ENCODE measurements at regions not wholly inside any gene's neighbourhood (a gene's known extent, or its start where the extent isn't known, plus 50 kb on each side); places are given as distances from the start of the nearest gene placed in this dataset.

GRCh38 chr16:6032438-6032837 lies 934.8 kb upstream of the EEF2KMT start:
- no peak overlapping the region for H2AFZ ChIP-seq (ENCODE audit: low read depth, low read length)
- intact Hi-C loops (cut with micrococcal nuclease), result no loop called here
- H3K9me3 ChIP-seq (replicated peaks; ENCODE audit: control insufficient read depth, insufficient read depth, low read length), result peaks cover 5% of the 10 kb centered on the region
- H3K27me3 ChIP-seq (ENCODE audit: control insufficient read depth in 2 of 2, insufficient read depth in 2 of 2, low read length in 2 of 2), result no peaks in the 10 kb centered on the region
- ChIA-PET POLR2A (no interaction called here), CTCF (no interaction called here)
- no peaks in the 10 kb centered on the region for H3K79me2 ChIP-seq (ENCODE audit: control insufficient read depth, insufficient read depth, low read length)
- TF ChIP-seq CTCF (IDR thresholded peaks at IDR 0.05; ENCODE audit: extremely low read depth in 1 of 2, insufficient read depth in 1 of 2, low read depth in 1 of 2, low read length in 2 of 2) (no peak), GATA2 (IDR thresholded peaks at IDR 0.05; ENCODE audit: insufficient read depth, insufficient read length, low read depth, low read length) (no peak), MAX (IDR thresholded peaks at IDR 0.05; ENCODE audit: insufficient read depth, insufficient read length) (no peak), FOS (IDR thresholded peaks at IDR 0.05; ENCODE audit: borderline replicate concordance, insufficient read depth, low read length) (no peak), POLR2AphosphoS5 (IDR thresholded peaks at IDR 0.05; ENCODE audit: insufficient read depth, low read depth, low read length) (no peak), EZH2 (IDR thresholded peaks at IDR 0.05; ENCODE audit: borderline replicate concordance, low read depth, low read length, severe bottlenecking) (no peak), MYC (IDR thresholded peaks at IDR 0.05; ENCODE audit: low read depth, low read length) (no peak)
- H3K4me1 ChIP-seq (ENCODE audit: control insufficient read depth, extremely low read depth, insufficient read depth, low read length), result no peaks in the 10 kb centered on the region
- FAIRE-seq, result no peak
- no TSS peak for BruUV-seq (replicated peaks)
- no peak for DNase-seq (ENCODE audit: low read depth, low spot score)
- H4K20me1 ChIP-seq (replicated peaks; ENCODE audit: control insufficient read depth, extremely low read depth, insufficient read depth, low read length), result no peaks in the 10 kb centered on the region
- no peak overlapping the region for H3K4me2 ChIP-seq (ENCODE audit: insufficient read depth, low read length)
- no peaks in the 10 kb centered on the region for H3K9me1 ChIP-seq (replicated peaks; ENCODE audit: control insufficient read depth, extremely low read depth, insufficient read depth, low read length)
- no peak overlapping the region for H3K9ac ChIP-seq (replicated peaks; ENCODE audit: extremely low read depth, insufficient read depth, low read length)
- H3K36me3 ChIP-seq (ENCODE audit: control insufficient read depth in 2 of 2, extremely low read depth in 1 of 2, insufficient read depth in 2 of 2, low read length in 2 of 2), result no peaks in the 10 kb centered on the region
- H3K27ac ChIP-seq (ENCODE audit: insufficient read depth, low read depth, low read length), result no peak overlapping the region
- dilution Hi-C loops (cut with MboI; ENCODE audit: extremely low pct_ligation_motif_present, low sequenced_read_pairs), result no loop called here
- no peak overlapping the region for H3K4me3 ChIP-seq (replicated peaks in 1 of 3; ENCODE audit: insufficient read depth in 1 of 3, low read depth in 1 of 3, low read length in 3 of 3)
